ENCODE measurements at regions not wholly inside any gene's neighbourhood (a gene's known extent, or its start where the extent isn't known, plus 50 kb on each side); places are given as distances from the start of the nearest gene placed in this dataset.

DNA sequence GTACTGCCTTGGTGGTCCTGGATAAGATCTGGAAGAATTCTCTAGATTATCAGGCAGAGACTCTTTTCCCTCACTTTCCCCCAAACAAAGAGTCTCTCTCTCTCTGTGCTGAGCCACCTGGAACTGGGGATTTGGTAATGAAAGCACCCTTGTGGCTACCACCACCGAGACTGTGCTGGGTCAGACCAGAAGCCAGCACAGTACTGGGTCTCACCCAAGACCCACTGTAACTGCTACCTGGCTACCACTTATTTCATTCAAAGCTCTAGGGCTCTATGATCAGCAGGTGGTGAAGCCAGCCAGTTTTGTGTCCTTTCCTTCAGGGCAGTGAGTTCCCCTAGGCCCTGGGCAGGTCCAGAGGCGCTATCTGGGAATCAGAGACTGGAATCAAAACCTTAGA is 269.6 kb upstream of the CWC22 start:
- Histone ChIP-seq H3K36me3 (no peaks in the 10 kb centered on the region), H3K9me3 (no peaks in the 10 kb centered on the region), H3K27me3 (no peaks in the 10 kb centered on the region), H3K4me1 (ENCODE audit: control insufficient read depth in 1 of 2, insufficient read depth in 1 of 2, low read depth in 1 of 2, low read length in 1 of 2) (no peaks in the 10 kb centered on the region), H3K27ac (no peak overlapping the region), H3K4me3 (ENCODE audit: low read depth in 1 of 2, low read length in 1 of 2) (no peak overlapping the region)
- TF ChIP-seq, protein P1, sequence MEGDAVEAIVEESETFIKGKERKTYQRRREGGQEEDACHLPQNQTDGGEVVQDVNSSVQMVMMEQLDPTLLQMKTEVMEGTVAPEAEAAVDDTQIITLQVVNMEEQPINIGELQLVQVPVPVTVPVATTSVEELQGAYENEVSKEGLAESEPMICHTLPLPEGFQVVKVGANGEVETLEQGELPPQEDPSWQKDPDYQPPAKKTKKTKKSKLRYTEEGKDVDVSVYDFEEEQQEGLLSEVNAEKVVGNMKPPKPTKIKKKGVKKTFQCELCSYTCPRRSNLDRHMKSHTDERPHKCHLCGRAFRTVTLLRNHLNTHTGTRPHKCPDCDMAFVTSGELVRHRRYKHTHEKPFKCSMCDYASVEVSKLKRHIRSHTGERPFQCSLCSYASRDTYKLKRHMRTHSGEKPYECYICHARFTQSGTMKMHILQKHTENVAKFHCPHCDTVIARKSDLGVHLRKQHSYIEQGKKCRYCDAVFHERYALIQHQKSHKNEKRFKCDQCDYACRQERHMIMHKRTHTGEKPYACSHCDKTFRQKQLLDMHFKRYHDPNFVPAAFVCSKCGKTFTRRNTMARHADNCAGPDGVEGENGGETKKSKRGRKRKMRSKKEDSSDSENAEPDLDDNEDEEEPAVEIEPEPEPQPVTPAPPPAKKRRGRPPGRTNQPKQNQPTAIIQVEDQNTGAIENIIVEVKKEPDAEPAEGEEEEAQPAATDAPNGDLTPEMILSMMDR (IDR thresholded peaks at IDR 0.05) = no peak

DNA sequence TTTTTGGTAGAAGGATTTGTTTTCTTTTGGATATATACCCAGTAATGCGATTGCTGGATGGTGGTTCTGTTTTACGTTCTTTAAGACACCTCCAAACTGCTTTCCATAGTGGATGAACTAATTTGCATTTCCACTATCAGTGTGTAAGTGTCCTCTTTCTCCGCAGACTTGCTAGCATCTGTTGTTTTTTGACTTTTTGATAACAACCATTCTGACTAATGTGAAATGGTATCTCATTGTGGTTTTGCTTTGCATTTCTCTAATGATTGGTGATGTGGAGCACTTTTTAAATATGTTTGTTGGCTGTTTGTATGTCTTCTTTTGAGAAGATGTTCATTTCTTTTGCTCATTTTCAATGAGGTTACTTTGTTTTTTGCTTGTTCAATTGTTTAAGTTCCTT is 260.9 kb upstream of the CWC22 start:
- Histone ChIP-seq H3K27ac (no peak overlapping the region), H3K4me1 (ENCODE audit: control insufficient read depth in 1 of 2, insufficient read depth in 1 of 2, low read depth in 1 of 2, low read length in 1 of 2) (no peaks in the 10 kb centered on the region), H3K9me3 (no peaks in the 10 kb centered on the region), H3K36me3 (no peaks in the 10 kb centered on the region), H3K27me3 (no peaks in the 10 kb centered on the region), H3K4me3 (ENCODE audit: low read depth in 1 of 2, low read length in 1 of 2) (no peak overlapping the region)
- TF ChIP-seq, protein P1 (IDR thresholded peaks at IDR 0.05) = no peak

DNA sequence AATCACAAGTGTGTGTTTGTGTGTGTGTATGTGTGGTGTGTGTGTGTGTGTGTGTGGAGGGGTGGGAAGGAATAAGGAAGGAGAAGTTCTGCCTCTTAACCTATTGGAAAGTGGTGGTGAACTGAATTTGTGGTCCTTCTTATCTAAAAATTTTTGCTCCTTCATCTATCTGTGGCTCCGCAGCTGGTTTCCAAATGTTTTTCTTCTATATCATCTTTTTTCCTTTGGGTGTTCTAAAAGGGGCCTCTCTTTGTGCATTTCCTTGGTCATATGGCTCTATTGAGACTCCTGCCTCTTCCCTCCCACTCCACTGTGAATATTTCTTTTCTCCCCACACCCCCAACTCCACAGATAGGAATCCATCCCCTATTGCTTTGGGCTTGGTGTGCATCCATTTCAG is 254.9 kb upstream of the CWC22 start:
- Histone ChIP-seq H3K4me3 (ENCODE audit: low read depth in 1 of 2, low read length in 1 of 2) (no peak overlapping the region), H3K27ac (no peak overlapping the region), H3K9me3 (no peaks in the 10 kb centered on the region), H3K27me3 (no peaks in the 10 kb centered on the region), H3K36me3 (no peaks in the 10 kb centered on the region), H3K4me1 (ENCODE audit: control insufficient read depth in 1 of 2, insufficient read depth in 1 of 2, low read depth in 1 of 2, low read length in 1 of 2) (no peaks in the 10 kb centered on the region)
- TF ChIP-seq, protein P1 (IDR thresholded peaks at IDR 0.05) = no peak

GRCh38 chr2:180258579-180258978 is 251.5 kb upstream of the CWC22 start:
- Histone ChIP-seq H3K27me3 (no peaks in the 10 kb centered on the region), H3K4me3 (ENCODE audit: low read depth in 1 of 2, low read length in 1 of 2) (no peak overlapping the region), H3K27ac (no peak overlapping the region), H3K4me1 (ENCODE audit: control insufficient read depth in 1 of 2, insufficient read depth in 1 of 2, low read depth in 1 of 2, low read length in 1 of 2) (no peaks in the 10 kb centered on the region), H3K36me3 (no peaks in the 10 kb centered on the region), H3K9me3 (no peaks in the 10 kb centered on the region)
- TF ChIP-seq, protein P1 (IDR thresholded peaks at IDR 0.05) = no peak

- Histone ChIP-seq H3K27me3 (no peaks in the 10 kb centered on the region), H3K4me3 (ENCODE audit: low read depth in 1 of 2, low read length in 1 of 2) (no peak overlapping the region), H3K4me1 (ENCODE audit: control insufficient read depth in 1 of 2, insufficient read depth in 1 of 2, low read depth in 1 of 2, low read length in 1 of 2) (no peaks in the 10 kb centered on the region), H3K9me3 (no peaks in the 10 kb centered on the region), H3K36me3 (no peaks in the 10 kb centered on the region), H3K27ac (no peak overlapping the region)
- TF ChIP-seq, protein P1 (IDR thresholded peaks at IDR 0.05) = no peak
Observed at GRCh38 chr2:180258041-180258537, 251.0 kb upstream of the CWC22 start.

- no peak overlapping the region for H3K4me3 ChIP-seq (ENCODE audit: low read depth in 1 of 2, low read length in 1 of 2)
- TF ChIP-seq, protein P1 (IDR thresholded peaks at IDR 0.05) = no peak
- no peaks in the 10 kb centered on the region for H3K4me1 ChIP-seq (ENCODE audit: control insufficient read depth in 1 of 2, insufficient read depth in 1 of 2, low read depth in 1 of 2, low read length in 1 of 2)
- H3K27me3 ChIP-seq = no peaks in the 10 kb centered on the region
- H3K9me3 ChIP-seq = no peaks in the 10 kb centered on the region
- no peaks in the 10 kb centered on the region for H3K36me3 ChIP-seq
- no peak overlapping the region for H3K27ac ChIP-seq
Observed at GRCh38 chr2:180257247-180257646, 250.2 kb upstream of the CWC22 start.

All from neutrophil (primary cell).